MM.1S (cell line): ENCODE measurements at regions not wholly inside any gene's neighbourhood (a gene's known extent, or its start where the extent isn't known, plus 50 kb on each side); places are given as distances from the start of the nearest gene placed in this dataset.
A peak's percentile ranks its signal among the peaks of the same experiment; 100 is the strongest.

ENCODE experiments used
- DNase-seq: peaks from one replicate; pipeline ENCODE4 v3.0.0-alpha.2; 2015
- H2AFZ ChIP-seq: fragments of 300-600 bp; sonication (generic); 2 replicates; pipeline ENCODE4 v1.6.0; 2016; ENCODE audit warnings: antibody characterized with exemption, low read length
- H3F3A ChIP-seq: fragments of 300-600 bp; sonication (generic); 2 replicates; pipeline ENCODE4 v1.6.1; 2016; ENCODE audit warnings: mild to moderate bottlenecking, antibody characterized with exemption, low read length, moderate library complexity, mixed read lengths; ENCODE audit not compliant: insufficient read depth
- H3K27ac ChIP-seq: fragments of 300-600 bp; sonication (generic); 2 replicates; pipeline ENCODE4 v1.5.1; 2016; ENCODE audit warnings: mild to moderate bottlenecking, low read length
- H3K27me3 ChIP-seq: fragments of 300-600 bp; sonication (generic); replicated peaks from 2 replicates; pipeline ENCODE4 v1.6.0; 2016; ENCODE audit warnings: low read length; ENCODE audit not compliant: insufficient read depth
- H3K36me3 ChIP-seq: fragments of 300-600 bp; sonication (generic); replicated peaks from 2 replicates; pipeline ENCODE4 v1.6.1; 2016; ENCODE audit warnings: mild to moderate bottlenecking, low read length, mixed read lengths; ENCODE audit not compliant: insufficient read depth
- H3K4me1 ChIP-seq: fragments of 300-600 bp; sonication (generic); 2 replicates; pipeline ENCODE4 v1.6.1; 2016; ENCODE audit warnings: low read length, mixed read lengths
- H3K4me2 ChIP-seq: fragments of 300-600 bp; sonication (generic); 2 replicates; pipeline ENCODE4 v1.6.0; 2016; ENCODE audit warnings: low read depth, low read length
- H3K4me3 ChIP-seq: fragments of 300-600 bp; sonication (generic); 2 replicates; pipeline ENCODE4 v1.5.1; 2016; ENCODE audit warnings: low read length, mixed read lengths
- H3K79me2 ChIP-seq: fragments of 300-600 bp; sonication (generic); 2 replicates; pipeline ENCODE4 v1.6.1; 2016; ENCODE audit warnings: mixed run types, low read length, mixed read lengths
- H3K9ac ChIP-seq: fragments of 300-600 bp; sonication (generic); 2 replicates; pipeline ENCODE4 v1.6.1; 2016; ENCODE audit warnings: low read length, mixed read lengths
- H3K9me2 ChIP-seq: fragments of 300-600 bp; sonication (generic); replicated peaks from 2 replicates; pipeline ENCODE4 v1.6.1; 2016; ENCODE audit warnings: mild to moderate bottlenecking, low read length, mixed read lengths; ENCODE audit not compliant: insufficient read depth
- H3K9me3 ChIP-seq: fragments of 300-600 bp; sonication (generic); replicated peaks from 2 replicates; pipeline ENCODE4 v1.6.1; 2016; ENCODE audit warnings: mild to moderate bottlenecking, low read length, mixed read lengths; ENCODE audit not compliant: insufficient read depth
- H4K20me1 ChIP-seq: fragments of 300-600 bp; sonication (generic); 2 replicates; pipeline ENCODE4 v1.6.1; 2016; ENCODE audit warnings: mild to moderate bottlenecking, low read length, moderate library complexity, mixed read lengths; ENCODE audit not compliant: insufficient read depth
- CTCF ChIP-seq: fragments of 300-600 bp; sonication (generic); IDR thresholded peaks from 2 replicates; pipeline ENCODE4 v1.5.1; 2016; ENCODE audit warnings: antibody characterized with exemption, low read length, mixed read lengths
- EZH2 ChIP-seq: fragments of 300-600 bp; sonication (generic); optimal IDR thresholded peaks from 2 replicates; pipeline ENCODE3; 2017; ENCODE audit warnings: low read depth, mild to moderate bottlenecking, antibody characterized with exemption, low read length, mixed read lengths
- EZH2phosphoT487 ChIP-seq: fragments of 300-600 bp; sonication (generic); IDR thresholded peaks from 2 replicates; pipeline ENCODE4 v1.6.1; 2018; ENCODE audit warnings: antibody characterized with exemption, low read length

- Histone ChIP-seq H3F3A (no peaks in the 10 kb centered on the region), H3K27ac (no peak overlapping the region), H3K79me2 (no peaks in the 10 kb centered on the region), H3K9me2 (no peaks in the 10 kb centered on the region), H3K27me3 (no peaks in the 10 kb centered on the region), H3K4me1 (no peaks in the 10 kb centered on the region), H3K4me2 (no peak overlapping the region), H3K9ac (no peak overlapping the region), H3K36me3 (no peaks in the 10 kb centered on the region), H2AFZ (no peak overlapping the region), H4K20me1 (no peaks in the 10 kb centered on the region), H3K9me3 (no peaks in the 10 kb centered on the region), H3K4me3 (no peak overlapping the region)
- no peak for TF ChIP-seq EZH2phosphoT487
- peak; percentile 65 for TF ChIP-seq CTCF
- no peak for TF ChIP-seq EZH2
- DNase-seq = peak; percentile 56
Observed at GRCh38 chr14:38867561-38868150, 235.4 kb downstream of the SEC23A start.

GRCh38 chr14:38866461-38866860 is 236.6 kb downstream of the SEC23A start:
- no peaks in the 10 kb centered on the region for H3K27me3 ChIP-seq
- H3K4me2 ChIP-seq = no peak overlapping the region
- TF ChIP-seq EZH2phosphoT487 (no peak), EZH2 (no peak), CTCF (no peak)
- H3K4me1 ChIP-seq = no peaks in the 10 kb centered on the region
- no peak overlapping the region for H3K9ac ChIP-seq
- no peak for DNase-seq
- H3K36me3 ChIP-seq = no peaks in the 10 kb centered on the region
- no peaks in the 10 kb centered on the region for H3K9me3 ChIP-seq
- no peaks in the 10 kb centered on the region for H3K9me2 ChIP-seq
- H3K79me2 ChIP-seq = no peaks in the 10 kb centered on the region
- no peak overlapping the region for H3K4me3 ChIP-seq
- H3K27ac ChIP-seq = no peak overlapping the region
- H4K20me1 ChIP-seq = no peaks in the 10 kb centered on the region
- H3F3A ChIP-seq = no peaks in the 10 kb centered on the region
- no peak overlapping the region for H2AFZ ChIP-seq

- Histone ChIP-seq H3K36me3 (no peaks in the 10 kb centered on the region), H3K4me1 (no peaks in the 10 kb centered on the region), H3K27ac (no peak overlapping the region), H3K27me3 (no peaks in the 10 kb centered on the region), H3K9ac (no peak overlapping the region), H3F3A (no peaks in the 10 kb centered on the region), H3K4me2 (no peak overlapping the region), H3K4me3 (no peak overlapping the region), H4K20me1 (no peaks in the 10 kb centered on the region), H3K9me2 (no peaks in the 10 kb centered on the region), H3K9me3 (no peaks in the 10 kb centered on the region), H3K79me2 (no peaks in the 10 kb centered on the region), H2AFZ (no peak overlapping the region)
- DNase-seq = no peak
- TF ChIP-seq EZH2 = no peak
Observed at GRCh38 chr14:38862366-38862765, 240.7 kb downstream of the SEC23A start.

- no peak overlapping the region for H3K4me3 ChIP-seq
- H2AFZ ChIP-seq = no peak overlapping the region
- H3K4me1 ChIP-seq = no peaks in the 10 kb centered on the region
- H3K9ac ChIP-seq = no peak overlapping the region
- H4K20me1 ChIP-seq = no peaks in the 10 kb centered on the region
- TF ChIP-seq CTCF = no peak
- TF ChIP-seq EZH2phosphoT487 = no peak
- TF ChIP-seq EZH2 = no peak
- no peaks in the 10 kb centered on the region for H3K9me2 ChIP-seq
- H3K9me3 ChIP-seq = no peaks in the 10 kb centered on the region
- H3K79me2 ChIP-seq = no peaks in the 10 kb centered on the region
- H3K36me3 ChIP-seq = no peaks in the 10 kb centered on the region
- no peaks in the 10 kb centered on the region for H3K27me3 ChIP-seq
- H3K4me2 ChIP-seq = no peak overlapping the region
- DNase-seq = no peak
- H3F3A ChIP-seq = no peaks in the 10 kb centered on the region
- H3K27ac ChIP-seq = no peak overlapping the region
Observed at GRCh38 chr14:38860530-38860929, 242.5 kb downstream of the SEC23A start.
